Mucosa of descending colon (tissue), 3 donors: ENCODE measurements at regions not wholly inside any gene's neighbourhood (a gene's known extent, or its start where the extent isn't known, plus 50 kb on each side); places are given as distances from the start of the nearest gene placed in this dataset.

Experiments
- ATAC-seq: fragments of 200-7000 bp; cut with Tn5 transposase; one replicate; pipeline ENCODE4 v1.9.1; 2020; ENCODE audit warnings: mild to moderate bottlenecking, moderate library complexity
- DNase-seq, 3 donors: peaks; one replicate each; pipeline ENCODE4 v3.0.0-alpha.2; 2020
- H3K36me3 ChIP-seq: fragments of 200-600 bp; one replicate; pipeline ENCODE4 v1.8.0; 2021; ENCODE audit warnings: low read depth, mild to moderate bottlenecking
- H3K4me1 ChIP-seq: fragments of 200-600 bp; one replicate; pipeline ENCODE4 v1.8.0; 2021; ENCODE audit warnings: low read depth, mild to moderate bottlenecking
- H3K4me3 ChIP-seq: fragments of 200-600 bp; one replicate; pipeline ENCODE4 v1.8.0; 2021; ENCODE audit warnings: mild to moderate bottlenecking
- H3K9me3 ChIP-seq: fragments of 200-600 bp; one replicate; pipeline ENCODE4 v1.8.0; 2021; ENCODE audit warnings: mild to moderate bottlenecking
- intact Hi-C, 2 donors: fragments of 100-400 bp; cut with DNase I in 1 of 2; cut with micrococcal nuclease in 1 of 2; formaldehyde crosslinking; loops; one replicate each; pipeline versions ENCODE4 v1.11.0 to v1.11.1; 2022; cut with DNase I, micrococcal nuclease
- TF ChIP-seq, protein P1 (sequence below): fragments of 200-600 bp; IDR thresholded peaks from one replicate; pipeline ENCODE4 v1.8.0; 2022; ENCODE audit warnings: antibody characterized with exemption, mild to moderate bottlenecking
- donor health status: DM: no; HTN: no; CAD: no; lungs with moderate emphysema.
- donor health status: DM: no; HTN: no; CAD: no.
- donor health status: DM: no; HTN: yes; CAD: no.

DNA sequence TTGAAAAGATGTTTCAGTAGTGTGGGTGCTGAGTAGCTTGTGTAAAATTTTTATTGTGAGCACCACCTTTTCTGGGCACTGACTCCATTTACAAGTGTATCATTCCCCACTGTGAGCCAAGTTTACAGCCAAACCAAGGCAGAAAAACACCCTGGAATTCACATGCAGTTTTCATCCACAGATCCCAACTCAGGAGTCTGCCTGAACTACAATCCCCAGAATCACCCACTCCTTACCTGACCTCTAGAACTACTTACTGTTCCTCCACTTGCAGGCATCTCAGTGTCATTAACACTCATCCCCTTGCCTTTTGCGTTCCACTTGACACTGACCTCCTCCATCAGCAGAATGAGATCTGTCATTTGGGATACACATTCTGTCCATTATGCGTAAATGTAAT lies 2042.6 kb upstream of the CDH6 start:
- H3K9me3 ChIP-seq = no peaks in the 10 kb centered on the region
- H3K36me3 ChIP-seq = no peaks in the 10 kb centered on the region
- DNase-seq = no peak
- no peaks in the 10 kb centered on the region for H3K4me1 ChIP-seq
- TF ChIP-seq, protein P1, sequence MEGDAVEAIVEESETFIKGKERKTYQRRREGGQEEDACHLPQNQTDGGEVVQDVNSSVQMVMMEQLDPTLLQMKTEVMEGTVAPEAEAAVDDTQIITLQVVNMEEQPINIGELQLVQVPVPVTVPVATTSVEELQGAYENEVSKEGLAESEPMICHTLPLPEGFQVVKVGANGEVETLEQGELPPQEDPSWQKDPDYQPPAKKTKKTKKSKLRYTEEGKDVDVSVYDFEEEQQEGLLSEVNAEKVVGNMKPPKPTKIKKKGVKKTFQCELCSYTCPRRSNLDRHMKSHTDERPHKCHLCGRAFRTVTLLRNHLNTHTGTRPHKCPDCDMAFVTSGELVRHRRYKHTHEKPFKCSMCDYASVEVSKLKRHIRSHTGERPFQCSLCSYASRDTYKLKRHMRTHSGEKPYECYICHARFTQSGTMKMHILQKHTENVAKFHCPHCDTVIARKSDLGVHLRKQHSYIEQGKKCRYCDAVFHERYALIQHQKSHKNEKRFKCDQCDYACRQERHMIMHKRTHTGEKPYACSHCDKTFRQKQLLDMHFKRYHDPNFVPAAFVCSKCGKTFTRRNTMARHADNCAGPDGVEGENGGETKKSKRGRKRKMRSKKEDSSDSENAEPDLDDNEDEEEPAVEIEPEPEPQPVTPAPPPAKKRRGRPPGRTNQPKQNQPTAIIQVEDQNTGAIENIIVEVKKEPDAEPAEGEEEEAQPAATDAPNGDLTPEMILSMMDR = no peak
- no peak for ATAC-seq
- intact Hi-C loops = no loop called here
- H3K4me3 ChIP-seq = no peak overlapping the region

DNA sequence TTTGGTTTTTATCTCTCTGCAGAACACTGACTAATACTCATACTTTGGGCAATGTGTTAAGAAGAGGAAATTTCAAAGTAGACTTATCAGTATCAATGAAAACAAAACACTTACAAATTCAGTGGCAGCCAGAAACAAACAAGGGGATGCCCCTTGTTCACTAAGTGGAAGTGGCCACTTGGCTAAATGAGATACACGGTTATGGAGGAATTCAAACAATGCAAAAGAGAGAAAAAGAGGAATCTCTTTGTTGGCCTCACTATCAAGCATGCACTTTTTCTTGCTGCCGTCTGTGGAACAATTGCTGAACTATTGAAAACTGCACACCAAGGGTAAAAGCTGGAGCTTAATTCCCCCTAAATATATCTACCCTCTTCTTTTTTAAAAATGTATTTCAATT lies 2044.9 kb upstream of the CDH6 start:
- TF ChIP-seq, protein P1 = no peak
- Histone ChIP-seq H3K4me3 (no peak overlapping the region), H3K36me3 (no peaks in the 10 kb centered on the region), H3K4me1 (no peaks in the 10 kb centered on the region), H3K9me3 (no peaks in the 10 kb centered on the region)
- ATAC-seq = no peak
- intact Hi-C loops = no loop called here
- no peak for DNase-seq

DNA sequence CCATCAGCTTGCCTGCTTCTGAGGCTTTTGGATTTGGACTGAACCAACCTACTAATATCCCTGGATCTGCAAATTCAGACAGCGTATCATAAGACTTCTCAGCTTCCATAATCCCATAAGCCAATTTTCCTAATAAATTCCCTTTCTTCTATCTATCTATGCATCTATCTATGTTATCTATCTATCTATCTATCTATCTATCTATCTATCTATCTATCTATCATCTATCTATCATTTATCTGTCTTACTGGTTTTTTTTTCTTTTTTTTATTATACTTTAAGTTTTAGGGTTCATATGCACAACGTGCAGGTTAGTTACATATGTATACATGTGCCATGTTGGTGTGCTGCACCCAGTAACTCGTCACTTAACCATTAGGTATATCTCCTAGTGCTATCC lies 2045.4 kb upstream of the CDH6 start:
- DNase-seq = no peak
- no peaks in the 10 kb centered on the region for H3K9me3 ChIP-seq
- ATAC-seq = no peak
- no peaks in the 10 kb centered on the region for H3K36me3 ChIP-seq
- intact Hi-C loops = no loop called here
- TF ChIP-seq, protein P1 = no peak
- H3K4me3 ChIP-seq = no peak overlapping the region
- no peaks in the 10 kb centered on the region for H3K4me1 ChIP-seq

DNA sequence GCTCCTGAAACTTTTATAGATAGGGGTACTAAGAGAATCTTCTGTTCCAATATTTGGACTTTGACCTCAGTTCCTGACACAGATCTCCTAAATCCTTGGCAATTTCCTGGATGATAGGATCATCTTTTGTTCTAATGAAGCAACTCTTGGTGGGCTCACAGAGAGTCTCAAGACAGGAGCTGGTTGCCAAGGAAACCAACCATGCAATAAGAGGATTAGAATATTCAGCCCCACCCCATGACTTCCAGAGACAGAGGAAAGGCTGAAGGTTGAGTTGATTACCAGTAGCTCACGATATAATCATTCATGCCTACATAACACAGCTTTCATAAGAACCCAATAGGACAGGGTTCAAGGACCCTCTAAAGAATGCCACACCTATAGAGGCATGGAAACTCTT lies 2050.2 kb upstream of the CDH6 start:
- TF ChIP-seq, protein P1 = no peak
- ATAC-seq = no peak
- Histone ChIP-seq H3K4me1 (no peaks in the 10 kb centered on the region), H3K36me3 (no peaks in the 10 kb centered on the region), H3K9me3 (no peaks in the 10 kb centered on the region), H3K4me3 (no peak overlapping the region)
- intact Hi-C loops = no loop called here
- no peak for DNase-seq

DNA sequence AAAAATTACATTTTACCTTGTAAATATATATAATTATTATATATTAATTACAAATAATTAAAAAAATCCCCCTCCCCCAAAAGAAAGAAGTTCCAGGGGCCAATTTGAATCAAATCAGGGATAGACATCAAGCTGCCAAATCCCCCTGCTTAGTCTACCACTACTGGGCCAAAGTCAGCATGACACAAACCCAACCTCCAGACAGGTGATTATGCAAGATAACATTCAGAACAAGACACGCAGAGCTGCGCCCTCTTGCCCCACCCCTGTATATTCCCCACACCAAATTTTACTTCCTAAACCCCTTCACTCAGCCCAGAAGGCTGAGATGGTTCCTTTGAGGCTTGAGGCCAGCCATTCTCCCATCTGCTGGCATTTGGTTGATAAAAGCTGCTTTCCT lies 2059.1 kb upstream of the CDH6 start:
- TF ChIP-seq, protein P1 = no peak
- DNase-seq (no peak), ATAC-seq (no peak)
- no peaks in the 10 kb centered on the region for H3K9me3 ChIP-seq
- H3K4me1 ChIP-seq = no peaks in the 10 kb centered on the region
- no peak overlapping the region for H3K4me3 ChIP-seq
- intact Hi-C loops = no loop called here
- H3K36me3 ChIP-seq = no peaks in the 10 kb centered on the region

DNA sequence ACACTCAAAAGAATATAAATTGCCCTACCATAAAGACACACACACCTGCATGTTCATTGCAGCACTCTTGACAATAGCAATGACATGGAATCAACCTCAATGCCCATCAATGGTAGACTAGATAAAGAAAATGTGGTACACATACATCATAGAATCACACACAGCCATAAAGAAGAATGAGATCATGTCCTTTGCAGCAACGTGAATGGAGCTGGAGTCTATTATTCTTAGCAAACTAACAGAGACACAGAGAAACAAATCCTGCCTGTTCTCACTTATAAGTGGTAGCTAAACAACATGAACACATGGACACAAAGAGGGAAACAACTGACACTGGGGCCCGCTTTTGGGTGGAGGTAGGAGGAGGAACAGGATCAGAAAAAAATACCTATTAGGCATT lies 2062.2 kb upstream of the CDH6 start:
- TF ChIP-seq, protein P1 = no peak
- DNase-seq (no peak), ATAC-seq (no peak)
- Histone ChIP-seq H3K9me3 (no peaks in the 10 kb centered on the region), H3K4me1 (no peaks in the 10 kb centered on the region), H3K36me3 (no peaks in the 10 kb centered on the region), H3K4me3 (no peak overlapping the region)
- intact Hi-C loops = no loop called here
